ENCODE measurements at regions not wholly inside any gene's neighbourhood (a gene's known extent, or its start where the extent isn't known, plus 50 kb on each side); places are given as distances from the start of the nearest gene placed in this dataset.

DNA sequence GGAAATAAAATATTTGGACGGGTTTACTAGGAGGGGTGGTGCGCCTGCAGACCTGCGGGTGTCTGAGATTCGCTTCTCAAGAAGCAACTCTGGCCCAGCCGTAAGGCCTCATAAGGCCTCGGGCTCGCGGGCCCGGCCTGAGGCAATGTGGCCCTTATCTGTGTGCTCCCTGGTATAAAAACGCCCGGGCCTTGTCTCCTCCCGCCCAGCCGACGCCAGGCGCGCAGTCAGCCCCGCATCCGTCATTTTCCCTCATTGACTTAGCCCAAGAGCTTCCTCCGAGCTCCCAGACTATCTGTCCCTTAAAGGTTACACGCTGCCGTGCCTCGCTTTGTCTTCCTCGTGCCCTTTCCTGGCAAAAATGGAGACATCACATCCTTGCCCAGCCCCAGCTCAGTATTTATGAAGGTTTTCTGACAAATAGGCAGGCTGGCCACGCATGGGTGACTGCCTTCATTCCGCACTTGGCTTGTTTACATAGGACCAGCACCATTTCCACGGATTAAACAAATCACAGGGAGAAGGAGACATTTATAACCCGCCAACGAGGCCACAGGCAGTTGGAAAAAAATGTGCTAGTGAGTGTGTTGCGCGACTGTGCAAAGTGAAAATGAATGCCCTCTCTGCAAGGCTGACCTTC lies 74.5 kb upstream of the TBCA start:
- Mint-ChIP-seq H3K27ac (ENCODE audit: unreplicated experiment) (no peak overlapping the region), H3K27me3 (ENCODE audit: low read depth) (peaks cover 4% of the 10 kb centered on the region), H3K4me1 (ENCODE audit: low read depth) (peaks cover 10% of the 10 kb centered on the region), H3K36me3 (ENCODE audit: low read depth) (no peaks in the 10 kb centered on the region), H3K9me3 (ENCODE audit: low read depth) (no peaks in the 10 kb centered on the region), H3K4me3 (ENCODE audit: unreplicated experiment) (peak overlapping the region; percentile 73)
- DNase-seq (ENCODE audit: low spot score) = no peak
- TF ChIP-seq CTCF (IDR thresholded peaks at IDR 0.05) = no peak

DNA sequence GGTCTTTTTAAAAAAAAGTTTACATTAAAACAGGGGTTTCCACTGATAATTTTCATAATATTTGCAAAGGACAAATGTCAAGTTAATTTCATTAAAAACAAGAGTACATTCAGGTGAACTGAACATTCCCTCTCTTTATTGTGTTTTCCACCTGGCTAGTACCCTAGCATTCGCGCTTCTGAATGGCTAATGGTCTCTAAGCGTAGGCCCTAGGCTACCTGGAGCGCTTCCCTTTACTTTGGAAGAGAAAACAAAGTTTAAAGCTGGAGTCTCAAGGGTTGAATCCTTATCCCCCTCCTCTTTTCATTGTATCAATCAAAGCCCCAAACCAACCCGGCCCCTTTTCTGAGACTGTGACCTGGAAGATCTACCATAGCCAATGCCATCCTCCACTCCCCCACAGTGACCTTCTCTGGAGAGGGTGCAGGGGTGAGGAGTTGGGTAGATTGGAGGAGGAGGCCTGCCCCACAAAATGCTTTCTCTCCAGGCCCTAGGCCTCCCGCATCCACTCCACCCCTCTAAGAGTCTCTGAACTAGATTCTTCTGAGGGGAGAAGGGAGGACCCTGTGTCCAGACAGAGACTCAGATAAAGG lies 73.3 kb upstream of the TBCA start:
- H3K27ac Mint-ChIP-seq (ENCODE audit: unreplicated experiment) = no peak overlapping the region
- no peak for TF ChIP-seq CTCF (IDR thresholded peaks at IDR 0.05)
- H3K27me3 Mint-ChIP-seq (ENCODE audit: low read depth) = peaks cover 4% of the 10 kb centered on the region
- no peak for DNase-seq (ENCODE audit: low spot score)
- no peaks in the 10 kb centered on the region for H3K9me3 Mint-ChIP-seq (ENCODE audit: low read depth)
- no peak overlapping the region for H3K4me3 Mint-ChIP-seq (ENCODE audit: unreplicated experiment)
- H3K4me1 Mint-ChIP-seq (ENCODE audit: low read depth) = peaks cover 11% of the 10 kb centered on the region
- H3K36me3 Mint-ChIP-seq (ENCODE audit: low read depth) = no peaks in the 10 kb centered on the region

- no peak for DNase-seq (ENCODE audit: low spot score)
- Mint-ChIP-seq H3K9me3 (ENCODE audit: low read depth) (no peaks in the 10 kb centered on the region), H3K27ac (ENCODE audit: unreplicated experiment) (no peak overlapping the region), H3K27me3 (ENCODE audit: low read depth) (peaks cover 7% of the 10 kb centered on the region), H3K36me3 (ENCODE audit: low read depth) (no peaks in the 10 kb centered on the region), H3K4me1 (ENCODE audit: low read depth) (peaks cover 12% of the 10 kb centered on the region), H3K4me3 (ENCODE audit: unreplicated experiment) (no peak overlapping the region)
- no peak for TF ChIP-seq CTCF (IDR thresholded peaks at IDR 0.05)
Observed at GRCh38 chr5:77847814-77848290, 71.7 kb upstream of the TBCA start.

- no peaks in the 10 kb centered on the region for H3K9me3 Mint-ChIP-seq (ENCODE audit: low read depth)
- no peak for DNase-seq (ENCODE audit: low spot score)
- peaks cover 7% of the 10 kb centered on the region for H3K27me3 Mint-ChIP-seq (ENCODE audit: low read depth)
- H3K27ac Mint-ChIP-seq (ENCODE audit: unreplicated experiment) = no peak overlapping the region
- no peak for TF ChIP-seq CTCF (IDR thresholded peaks at IDR 0.05)
- H3K4me3 Mint-ChIP-seq (ENCODE audit: unreplicated experiment) = no peak overlapping the region
- no peaks in the 10 kb centered on the region for H3K36me3 Mint-ChIP-seq (ENCODE audit: low read depth)
- peaks cover 9% of the 10 kb centered on the region for H3K4me1 Mint-ChIP-seq (ENCODE audit: low read depth)
Observed at GRCh38 chr5:77847129-77847460, 71.0 kb upstream of the TBCA start.

DNA sequence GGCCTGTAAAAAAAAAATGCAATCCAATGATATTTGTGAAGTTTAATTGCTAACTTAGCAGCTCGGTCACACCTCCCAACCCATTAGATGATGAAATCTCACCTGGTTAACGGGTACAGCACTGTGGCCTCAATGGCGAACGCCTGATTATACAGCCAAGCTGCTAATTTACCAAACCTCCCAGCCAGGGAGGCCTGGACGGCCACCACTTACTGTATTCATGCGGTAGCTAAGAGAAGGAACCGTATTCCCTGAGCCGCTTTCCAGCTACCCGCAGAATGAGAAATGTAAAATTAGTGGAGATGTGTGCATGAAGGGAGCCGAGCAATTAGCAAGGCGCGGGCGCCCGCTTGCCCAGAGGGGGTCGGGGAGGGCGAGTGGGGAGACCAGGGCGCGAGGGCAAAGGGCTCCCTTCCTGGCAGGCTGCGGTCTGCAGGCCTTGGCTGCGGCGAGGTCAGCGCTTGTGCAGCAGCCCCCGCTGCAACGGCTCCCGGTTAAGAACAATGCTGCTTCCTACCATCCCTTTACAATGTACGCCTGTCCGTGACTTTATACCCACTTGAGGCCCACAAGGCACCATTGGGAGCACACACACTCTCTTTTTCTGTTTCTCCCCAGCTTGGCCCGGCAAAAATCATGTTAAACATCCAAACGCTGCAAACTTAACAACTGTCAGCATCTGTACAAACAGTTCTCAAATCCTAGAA lies 70.4 kb upstream of the TBCA start:
- no peak for DNase-seq (ENCODE audit: low spot score)
- Mint-ChIP-seq H3K9me3 (ENCODE audit: low read depth) (no peaks in the 10 kb centered on the region), H3K36me3 (ENCODE audit: low read depth) (no peaks in the 10 kb centered on the region), H3K27ac (ENCODE audit: unreplicated experiment) (no peak overlapping the region), H3K4me3 (ENCODE audit: unreplicated experiment) (no peak overlapping the region), H3K4me1 (ENCODE audit: low read depth) (peaks cover 8% of the 10 kb centered on the region), H3K27me3 (ENCODE audit: low read depth) (peaks cover 7% of the 10 kb centered on the region)
- TF ChIP-seq CTCF (IDR thresholded peaks at IDR 0.05) = no peak
